Duodenal mucosa (tissue), 2 donors: ENCODE measurements at regions not wholly inside any gene's neighbourhood (a gene's known extent, or its start where the extent isn't known, plus 50 kb on each side); places are given as distances from the start of the nearest gene placed in this dataset.
"Not testable (repeated sequence)": the region's sequence is repeated elsewhere in the genome, so short reads cannot be mapped to it uniquely, and the experiment has no call there.

Experiments
- H3K27ac ChIP-seq: one replicate; pipeline ENCODE4 v1.7.0; 2013; ENCODE audit warnings: low read depth, low read length
- H3K27me3 ChIP-seq, 2 donors: one replicate each; pipeline ENCODE4 v1.7.0; 2013; ENCODE audit warnings: low read length in 2 of 2, control low read depth in 1 of 2; ENCODE audit not compliant: insufficient read depth in 2 of 2, control insufficient read depth in 1 of 2
- H3K36me3 ChIP-seq, 2 donors: one replicate each; pipeline ENCODE4 v1.7.0; 2013; ENCODE audit warnings: low read length in 2 of 2, control low read depth in 1 of 2; ENCODE audit not compliant: insufficient read depth in 2 of 2, control insufficient read depth in 1 of 2
- H3K4me1 ChIP-seq, 2 donors: one replicate each; pipeline ENCODE4 v1.7.0; 2013; ENCODE audit warnings: low read length in 2 of 2, control low read depth in 1 of 2; ENCODE audit not compliant: insufficient read depth in 2 of 2, control insufficient read depth in 1 of 2
- H3K4me3 ChIP-seq, 2 donors: one replicate each; pipeline ENCODE4 v1.7.0; 2013; ENCODE audit warnings: low read length in 2 of 2, low read depth in 1 of 2
- H3K9ac ChIP-seq, 2 donors: one replicate each; pipeline ENCODE4 v1.7.0; 2013; ENCODE audit warnings: low read length in 2 of 2, low read depth in 1 of 2
- H3K9me3 ChIP-seq, 2 donors: one replicate each; pipeline ENCODE4 v1.7.0; 2013; ENCODE audit warnings: low read length in 2 of 2, control low read depth in 1 of 2; ENCODE audit not compliant: control insufficient read depth in 1 of 2

GRCh38 chr14:53719536-53719935, 237.1 kb downstream of the BMP4 start:
- no peak overlapping the region for H3K9ac ChIP-seq
- no peaks in the 10 kb centered on the region for H3K36me3 ChIP-seq
- no peak overlapping the region for H3K4me3 ChIP-seq
- peaks cover 0 to 8% of the 10 kb centered on the region in 2 donors for H3K9me3 ChIP-seq
- peaks cover 2 to 10% of the 10 kb centered on the region in 2 donors for H3K4me1 ChIP-seq
- H3K27me3 ChIP-seq, result no peaks in the 10 kb centered on the region
- H3K27ac ChIP-seq, result no peak overlapping the region

GRCh38 chr14:53716578-53716977, 240.0 kb downstream of the BMP4 start:
- no peaks in the 10 kb centered on the region for H3K27me3 ChIP-seq
- H3K27ac ChIP-seq, result no peak overlapping the region
- peaks cover 0 to 6% of the 10 kb centered on the region in 2 donors for H3K9me3 ChIP-seq
- H3K4me3 ChIP-seq, result no peak overlapping the region
- H3K36me3 ChIP-seq, result no peaks in the 10 kb centered on the region
- H3K4me1 ChIP-seq, result peaks cover 3 to 11% of the 10 kb centered on the region in 2 donors
- no peak overlapping the region for H3K9ac ChIP-seq

- Histone ChIP-seq H3K4me3 (peak overlapping the region; percentile 47 to 58), H3K27ac (no peak overlapping the region), H3K9me3 (no peaks in the 10 kb centered on the region)
Measured at GRCh38 chr14:53715193-53715721, 241.4 kb downstream of the BMP4 start.

GRCh38 chr14:53714495-53715192, 242.0 kb downstream of the BMP4 start:
- Histone ChIP-seq H3K27me3 (no peaks in the 10 kb centered on the region), H3K4me1 (peaks cover 3 to 11% of the 10 kb centered on the region in 2 donors), H3K4me3 (peak overlapping the region; percentile 47 to 58), H3K27ac (no peak overlapping the region), H3K9ac (no peak overlapping the region), H3K36me3 (no peaks in the 10 kb centered on the region), H3K9me3 (no peaks in the 10 kb centered on the region)

More at GRCh38 chr14:53715193-53715721, 241.4 kb downstream of the BMP4 start:
- Histone ChIP-seq H3K9ac (no peak overlapping the region), H3K4me1 (peaks cover 3 to 11% of the 10 kb centered on the region in 2 donors), H3K36me3 (no peaks in the 10 kb centered on the region), H3K27me3 (no peaks in the 10 kb centered on the region)

GRCh38 chr14:53712901-53713300, 243.7 kb downstream of the BMP4 start:
- not testable (repeated sequence) for H3K9ac ChIP-seq, H3K36me3 ChIP-seq, H3K9me3 ChIP-seq, H3K27ac ChIP-seq, H3K4me3 ChIP-seq, H3K27me3 ChIP-seq
- peaks cover 3 to 11% of the 10 kb centered on the region in 2 donors for H3K4me1 ChIP-seq

- Histone ChIP-seq H3K36me3 (no peaks in the 10 kb centered on the region), H3K4me3 (no peak overlapping the region), H3K27me3 (no peaks in the 10 kb centered on the region), H3K27ac (no peak overlapping the region), H3K4me1 (peaks cover 3 to 11% of the 10 kb centered on the region in 2 donors), H3K9ac (no peak overlapping the region), H3K9me3 (no peaks in the 10 kb centered on the region)
Measured at GRCh38 chr14:53711205-53711604, 245.4 kb downstream of the BMP4 start.

- H3K36me3 ChIP-seq, result no peaks in the 10 kb centered on the region
- H3K27me3 ChIP-seq, result no peaks in the 10 kb centered on the region
- no peak overlapping the region for H3K9ac ChIP-seq
- no peak overlapping the region for H3K27ac ChIP-seq
- no peak overlapping the region for H3K4me3 ChIP-seq
- H3K9me3 ChIP-seq, result no peaks in the 10 kb centered on the region
- peaks cover 3 to 11% of the 10 kb centered on the region in 2 donors for H3K4me1 ChIP-seq
Measured at GRCh38 chr14:53710615-53711014, 246.0 kb downstream of the BMP4 start.

- no peak overlapping the region for H3K27ac ChIP-seq
- H3K4me3 ChIP-seq, result no peak overlapping the region
- H3K36me3 ChIP-seq, result no peaks in the 10 kb centered on the region
- H3K9ac ChIP-seq, result no peak overlapping the region
- H3K27me3 ChIP-seq, result no peaks in the 10 kb centered on the region
- no peaks in the 10 kb centered on the region for H3K9me3 ChIP-seq
- peaks cover 0 to under 1% of the 10 kb centered on the region in 2 donors for H3K4me1 ChIP-seq
Measured at GRCh38 chr14:53709381-53709780, 247.2 kb downstream of the BMP4 start.

- Histone ChIP-seq H3K27me3 (no peaks in the 10 kb centered on the region), H3K36me3 (no peaks in the 10 kb centered on the region), H3K4me3 (no peak overlapping the region), H3K9ac (no peak overlapping the region), H3K9me3 (no peaks in the 10 kb centered on the region), H3K4me1 (no peaks in the 10 kb centered on the region), H3K27ac (no peak overlapping the region)
Measured at GRCh38 chr14:53703457-53703856, 253.2 kb downstream of the BMP4 start.

- Histone ChIP-seq H3K4me3 (no peak overlapping the region), H3K36me3 (no peaks in the 10 kb centered on the region), H3K9ac (no peak overlapping the region), H3K27ac (no peak overlapping the region), H3K4me1 (no peaks in the 10 kb centered on the region), H3K9me3 (no peaks in the 10 kb centered on the region), H3K27me3 (no peaks in the 10 kb centered on the region)
Measured at GRCh38 chr14:53701108-53701875, 255.3 kb downstream of the BMP4 start.
